Stomach (tissue), 8 donors: ENCODE measurements at regions not wholly inside any gene's neighbourhood (a gene's known extent, or its start where the extent isn't known, plus 50 kb on each side); places are given as distances from the start of the nearest gene placed in this dataset.

ENCODE experiments used
- DNase-seq, 2 donors: peaks; one replicate each; pipeline versions ENCODE4 v3.0.0 to v3.0.0-alpha.2; 2013 to 2019
- H3K27ac ChIP-seq, 5 donors: fragments of 200-600 bp in 4 of 5; sonication (generic) in 4 of 5; one replicate each; pipeline ENCODE4 v1.5.1; 2013 to 2019; ENCODE audit warnings: mild to moderate bottlenecking in 1 of 5, moderate library complexity in 1 of 5
- H3K27me3 ChIP-seq, 3 donors: fragments of 200-600 bp; sonication (generic); one replicate each; pipeline ENCODE4 v1.5.1; 2017 to 2019; ENCODE audit warnings: mixed run types in 1 of 3
- H3K36me3 ChIP-seq, 4 donors: fragments of 200-600 bp; sonication (generic); 1 replicate in 3 of 4; 2 replicates in 1 of 4; pipeline ENCODE4 v1.5.1; 2016 to 2019
- H3K4me1 ChIP-seq, 4 donors: fragments of 200-600 bp; sonication (generic); one replicate each; pipeline ENCODE4 v1.5.1; 2016 to 2019
- H3K4me3 ChIP-seq, 4 donors: fragments of 200-600 bp; sonication (generic) in 3 of 4; one replicate each; pipeline ENCODE4 v1.5.1; 2016 to 2019; ENCODE audit warnings: mild to moderate bottlenecking in 1 of 4
- H3K9me3 ChIP-seq, 4 donors: fragments of 200-600 bp; sonication (generic); one replicate each; pipeline ENCODE4 v1.5.1; 2016 to 2019
- CTCF ChIP-seq, 7 experiments: fragments of 450-650 bp in 4 of 7; fragments of 200-600 bp in 3 of 7; sonication (generic) in 3 of 7; IDR thresholded peaks; one replicate each; pipeline ENCODE4 v1.5.1; 2016 to 2019; ENCODE audit warnings: antibody characterized with exemption in 7 of 7, control low read depth in 2 of 7, mild to moderate bottlenecking in 1 of 7
- EP300 ChIP-seq: sonication (generic); formaldehyde crosslinking; IDR thresholded peaks from one replicate; pipeline ENCODE4 v1.6.1; 2017; ENCODE audit warnings: antibody characterized with exemption
- POLR2A ChIP-seq, 4 donors: fragments of 450-650 bp; IDR thresholded peaks; one replicate each; pipeline ENCODE4 v1.6.1; 2016; ENCODE audit warnings: antibody characterized with exemption in 4 of 4, control low read depth in 2 of 4, mild to moderate bottlenecking in 1 of 4, moderate library complexity in 1 of 4
- POLR2AphosphoS5 ChIP-seq, 3 donors: sonication (generic); formaldehyde crosslinking; IDR thresholded peaks; one replicate each; pipeline ENCODE4 v1.6.1; 2016; ENCODE audit warnings: antibody characterized with exemption in 3 of 3
- WGBS, 5 donors: extraction: QIAGEN DNeasy Blood & Tissue Kit in 3 of 5; methylation state at CpG; one replicate each; pipeline versions ENCODE4 v1.1.5 to v1.1.7; 2013 to 2018; 5-methylcytosine and 5-hydroxymethylcytosine counted together
- intact Hi-C: fragments of 100-400 bp; cut with DNase I; formaldehyde crosslinking; loops from one replicate; pipeline ENCODE4 v1.15.1; 2023; ENCODE audit warnings: low total_unique reads
- donor health status: healthy with polysubstance abuse.
- donor health status: Bipolar disorder and iron deficiency.
- donor health status: healthy.

GRCh38 chr2:20507166-20507692, 60.4 kb downstream of the RHOB start:
- Histone ChIP-seq H3K4me3 (no peak overlapping the region), H3K27me3 (no peaks in the 10 kb centered on the region), H3K9me3 (no peaks in the 10 kb centered on the region), H3K4me1 (peaks cover 0 to 18% (median 9%) of the 10 kb centered on the region in 4 donors), H3K36me3 (no peaks in the 10 kb centered on the region), H3K27ac (peak overlapping the region in 1 of 5 donors; percentile 62)
- TF ChIP-seq CTCF (IDR thresholded peaks at IDR 0.05) (no peak), POLR2AphosphoS5 (IDR thresholded peaks at IDR 0.05) (no peak), POLR2A (IDR thresholded peaks at IDR 0.05) (no peak), EP300 (no peak)
- WGBS, 5 donors, result 56 to 69% (median 66%) methylated on average over 5 of the region's 5 CpGs
- intact Hi-C loops, result no loop called here
- no peak for DNase-seq

- Histone ChIP-seq H3K4me1 (peaks cover 0 to 18% (median 9%) of the 10 kb centered on the region in 4 donors), H3K27me3 (no peaks in the 10 kb centered on the region), H3K27ac (peak overlapping the region in 1 of 5 donors; percentile 62), H3K36me3 (no peaks in the 10 kb centered on the region), H3K4me3 (no peak overlapping the region), H3K9me3 (no peaks in the 10 kb centered on the region)
- TF ChIP-seq POLR2AphosphoS5 (IDR thresholded peaks at IDR 0.05) (no peak), EP300 (no peak), POLR2A (IDR thresholded peaks at IDR 0.05) (no peak), CTCF (IDR thresholded peaks at IDR 0.05) (no peak)
- DNase-seq, result no peak
- intact Hi-C loops, result no loop called here
Measured at GRCh38 chr2:20507711-20508110, 60.8 kb downstream of the RHOB start.

- intact Hi-C loops, result no loop called here
- TF ChIP-seq POLR2AphosphoS5 (IDR thresholded peaks at IDR 0.05), result no peak
- TF ChIP-seq EP300, result no peak
- no peak for TF ChIP-seq CTCF (IDR thresholded peaks at IDR 0.05)
- no peak for TF ChIP-seq POLR2A (IDR thresholded peaks at IDR 0.05)
- 57 to 94% (median 80%) methylated on average over 3 to 6 of the region's 6 CpGs for WGBS, 5 donors
Measured at GRCh38 chr2:20509301-20509769, 62.5 kb downstream of the RHOB start.

GRCh38 chr2:20509770-20510490, 63.1 kb downstream of the RHOB start:
- Histone ChIP-seq H3K4me1 (peaks cover 0 to 18% (median 9%) of the 10 kb centered on the region in 4 donors), H3K36me3 (no peaks in the 10 kb centered on the region), H3K9me3 (no peaks in the 10 kb centered on the region), H3K27ac (peak overlapping the region in 1 of 5 donors; percentile 5), H3K27me3 (no peaks in the 10 kb centered on the region), H3K4me3 (peak overlapping the region in 1 of 4 donors; percentile 14)
- DNase-seq, result peak; percentile 71
- TF ChIP-seq POLR2A (IDR thresholded peaks at IDR 0.05) (no peak), CTCF (IDR thresholded peaks at IDR 0.05) (no peak), POLR2AphosphoS5 (IDR thresholded peaks at IDR 0.05) (no peak), EP300 (no peak)
- intact Hi-C loops, result no loop called here
- WGBS, 5 donors, result 37 to 57% (median 47%) methylated on average over 15 of the region's 15 CpGs

More at GRCh38 chr2:20509301-20509769, 62.5 kb downstream of the RHOB start:
- no peak for DNase-seq
- Histone ChIP-seq H3K4me1 (peaks cover 0 to 18% (median 9%) of the 10 kb centered on the region in 4 donors), H3K27me3 (no peaks in the 10 kb centered on the region), H3K36me3 (no peaks in the 10 kb centered on the region), H3K4me3 (no peak overlapping the region), H3K9me3 (no peaks in the 10 kb centered on the region), H3K27ac (no peak overlapping the region)
